OCI-LY3 (cell line): ENCODE measurements at regions not wholly inside any gene's neighbourhood (a gene's known extent, or its start where the extent isn't known, plus 50 kb on each side); places are given as distances from the start of the nearest gene placed in this dataset.

Source experiments
- CTCF ChIP-seq: fragments of 200-600, 300-600 bp; sonication (generic); IDR thresholded peaks from 2 replicates; pipeline ENCODE4 v1.5.1; 2014; ENCODE audit warnings: antibody characterized with exemption, low read length, low read depth
- EZH2phosphoT487 ChIP-seq: fragments of 200-600 bp; shearing (Covaris generic); IDR thresholded peaks from 2 replicates; pipeline ENCODE4 v1.6.1; 2018; ENCODE audit warnings: antibody characterized with exemption, mixed run types, low read depth

- TF ChIP-seq CTCF, result no peak
- TF ChIP-seq EZH2phosphoT487, result no peak
Observed at GRCh38 chr7:156275292-156275691, 365.3 kb upstream of the RNF32 start.
